HS-5 (cell line): ENCODE measurements at regions not wholly inside any gene's neighbourhood (a gene's known extent, or its start where the extent isn't known, plus 50 kb on each side); places are given as distances from the start of the nearest gene placed in this dataset.
"Not testable (repeated sequence)": the region's sequence is repeated elsewhere in the genome, so short reads cannot be mapped to it uniquely, and the experiment has no call there.

Source experiments
- DNase-seq: peaks from one replicate; pipeline ENCODE4 v3.0.0-alpha.2; 2012; ENCODE audit warnings: low read depth

GRCh38 chrX:113919387-113919786, 664.5 kb upstream of the HTR2C start:
- DNase-seq, result no peak

DNA sequence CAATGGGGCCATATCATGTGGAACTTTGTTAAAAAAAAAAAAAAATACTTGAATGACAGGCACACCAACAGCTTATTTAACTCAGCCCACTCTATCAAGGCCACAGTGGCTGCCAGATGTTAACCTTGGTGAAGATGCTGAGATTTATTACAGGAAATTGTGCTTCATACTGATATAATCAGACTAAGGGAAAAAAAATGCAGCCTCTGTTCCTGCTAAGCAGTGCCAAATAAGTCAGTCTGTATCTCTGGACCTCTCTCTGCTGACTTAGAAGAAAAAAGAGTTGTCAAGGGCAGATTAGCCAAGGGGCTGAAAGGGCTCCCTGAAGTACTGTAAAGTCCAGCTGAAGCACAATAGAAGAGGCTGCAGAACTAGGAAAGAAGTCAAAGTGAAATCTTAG, 677.7 kb upstream of the HTR2C start:
- DNase-seq, result peak; percentile 25

- no peak for DNase-seq
These were observed 691.0 kb upstream of the HTR2C start for GRCh38 chrX:113892891-113893290.

- no peak for DNase-seq
These were observed 691.5 kb upstream of the HTR2C start for GRCh38 chrX:113892401-113892800.

GRCh38 chrX:113873056-113873455, 710.8 kb upstream of the HTR2C start:
- no peak for DNase-seq

GRCh38 chrX:113868711-113869110, 715.2 kb upstream of the HTR2C start:
- no peak for DNase-seq

DNA sequence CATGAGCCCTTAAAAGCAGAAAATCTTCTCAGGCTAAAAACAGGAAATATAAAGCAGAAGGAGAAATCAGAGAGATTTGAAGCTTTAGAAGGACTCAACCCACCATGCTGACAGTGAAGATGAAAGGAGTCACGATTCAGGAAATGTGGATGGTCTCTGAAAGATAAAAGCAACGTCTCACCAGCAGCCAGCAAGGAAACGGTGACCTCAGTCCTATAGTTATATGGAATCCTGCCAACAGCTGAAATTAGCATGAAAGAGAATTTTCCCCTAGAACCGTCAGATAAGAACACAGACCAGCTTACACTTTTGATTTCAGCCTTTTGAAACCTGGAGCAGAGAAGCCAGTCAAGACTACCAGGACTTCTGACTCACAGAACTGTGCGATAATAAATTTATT, 715.7 kb upstream of the HTR2C start:
- no peak for DNase-seq

DNA sequence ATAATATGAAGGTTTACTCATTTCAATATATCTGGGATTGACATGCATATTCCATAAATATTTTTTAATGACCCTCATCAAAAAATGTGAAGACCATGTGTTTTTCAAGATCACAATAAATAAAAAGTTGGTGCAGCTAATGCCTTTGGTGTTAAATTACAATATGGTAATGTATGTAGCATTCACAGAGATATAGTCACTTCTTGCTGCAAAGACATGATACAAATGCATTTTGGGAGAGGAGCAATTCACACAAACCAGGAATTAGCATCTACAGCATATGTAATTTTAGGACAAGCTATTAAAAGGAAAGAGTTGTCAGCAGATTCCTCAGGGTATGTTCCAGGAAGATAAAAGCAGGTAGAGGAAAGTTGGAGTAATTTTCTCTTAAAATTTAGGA, 734.5 kb upstream of the HTR2C start:
- no peak for DNase-seq

DNA sequence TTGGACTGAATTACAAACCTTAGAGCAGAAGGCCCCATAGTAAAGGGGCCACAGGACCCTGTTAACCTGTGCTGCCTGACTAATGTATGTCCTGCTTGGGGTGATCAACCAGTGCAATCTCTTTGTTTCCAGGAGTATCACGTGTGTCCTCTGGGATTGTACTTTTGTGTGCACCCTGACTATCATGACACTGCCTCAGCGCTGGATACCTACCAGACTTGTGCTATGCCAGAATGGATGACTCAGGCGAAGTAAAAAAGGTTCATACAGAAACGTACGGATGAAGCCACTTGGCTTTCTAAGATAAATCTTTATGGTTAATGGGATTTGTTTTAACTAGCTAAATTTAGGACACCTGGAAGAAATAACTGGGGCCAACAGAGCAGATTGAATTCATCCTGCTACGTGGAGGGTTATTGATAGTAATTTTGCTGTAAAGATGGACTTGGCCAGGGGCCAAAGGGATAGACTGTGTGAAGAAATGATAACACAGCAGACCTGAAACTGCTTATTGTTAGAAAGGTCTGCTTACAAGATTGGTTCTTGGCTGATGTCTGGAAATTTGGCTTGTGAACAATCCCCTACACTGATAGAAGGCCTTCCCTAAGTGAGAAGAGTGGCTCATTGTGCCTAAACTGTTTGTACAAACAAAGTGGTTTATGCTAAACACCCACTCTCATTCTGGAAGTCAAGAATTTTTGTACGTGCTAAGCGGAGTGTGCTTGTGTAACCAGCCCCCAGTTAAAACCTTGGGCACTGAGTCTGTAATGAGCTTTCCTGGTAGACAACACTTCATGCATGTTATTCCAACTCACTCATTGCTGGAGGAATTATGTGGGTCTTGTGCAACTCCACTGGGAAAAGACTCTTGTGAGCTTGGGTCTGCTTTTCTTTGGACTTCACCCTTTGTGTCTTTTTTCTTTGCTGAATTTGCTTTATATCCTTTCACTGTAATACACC, 750.5 kb upstream of the HTR2C start:
- DNase-seq, result no peak

DNA sequence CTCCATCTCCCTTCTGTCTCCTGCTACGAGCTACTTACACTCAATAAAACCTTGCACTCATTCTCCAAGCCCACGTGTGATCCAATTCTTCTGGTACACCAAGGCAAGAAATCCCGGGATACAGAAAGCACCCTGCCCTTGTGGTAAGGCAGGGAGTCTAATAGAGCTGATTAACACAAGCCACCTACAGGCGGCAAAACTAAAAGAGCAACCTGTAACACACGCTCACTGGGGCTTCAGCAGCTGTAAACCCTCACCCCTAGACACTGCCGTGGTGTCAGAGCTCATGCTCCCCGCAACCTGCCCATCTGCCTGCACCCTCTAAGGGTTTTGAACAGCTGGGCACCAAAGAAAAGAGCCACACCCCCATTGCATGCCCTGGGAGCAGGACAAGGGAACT, 755.4 kb upstream of the HTR2C start:
- DNase-seq, result no peak

DNA sequence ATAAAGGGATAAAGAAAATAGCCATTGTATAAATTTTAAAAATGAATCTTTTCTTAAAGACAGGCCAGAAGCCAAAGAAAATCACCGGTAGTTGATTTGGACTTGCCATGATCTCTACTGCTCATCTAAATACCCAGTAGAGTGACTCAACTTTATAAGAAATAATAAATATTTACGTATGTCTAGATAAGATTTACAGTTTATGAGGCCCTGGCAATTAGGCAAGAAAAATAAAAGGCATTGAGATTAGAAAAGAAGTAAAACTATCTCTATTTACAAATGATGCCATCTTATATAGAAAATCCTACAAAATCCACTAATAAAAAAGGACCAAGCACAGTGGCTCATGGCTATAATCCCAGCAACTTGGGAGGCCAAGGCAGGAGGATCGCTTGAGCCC, 765.5 kb upstream of the HTR2C start:
- no peak for DNase-seq

GRCh38 chrX:113804819-113805218, 779.1 kb upstream of the HTR2C start:
- DNase-seq, result no peak

GRCh38 chrX:113804291-113804690, 779.6 kb upstream of the HTR2C start:
- no peak for DNase-seq

- DNase-seq, result peak; percentile 38
These were observed 781.0 kb upstream of the HTR2C start for GRCh38 chrX:113802837-113803236.

GRCh38 chrX:113800955-113801354, 782.9 kb upstream of the HTR2C start:
- no peak for DNase-seq

GRCh38 chrX:113793563-113793962, 790.3 kb upstream of the HTR2C start:
- DNase-seq, result no peak

GRCh38 chrX:113790987-113791386, 792.9 kb upstream of the HTR2C start:
- DNase-seq, result no peak

DNA sequence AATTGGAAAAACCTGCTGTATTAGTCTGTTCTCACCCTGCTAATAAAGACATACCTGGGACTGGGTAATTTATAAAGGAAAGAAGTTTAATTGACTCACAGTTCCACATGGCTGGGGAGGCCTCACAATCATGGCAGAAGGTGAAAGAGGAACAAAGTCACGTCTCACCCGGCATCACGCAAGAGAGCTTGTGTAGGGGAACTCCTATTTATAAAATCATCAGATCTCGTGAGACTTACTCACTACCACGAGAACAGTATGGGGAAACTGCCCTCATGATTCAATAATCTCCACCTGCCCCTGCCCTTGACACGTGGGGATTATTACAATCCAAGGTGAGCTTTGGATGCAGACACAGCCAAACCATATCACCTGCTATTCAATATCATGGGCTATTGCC, 799.1 kb upstream of the HTR2C start:
- DNase-seq, result not testable (repeated sequence)

GRCh38 chrX:113770806-113771205, 813.1 kb upstream of the HTR2C start:
- DNase-seq, result no peak

GRCh38 chrX:113770071-113770470, 813.8 kb upstream of the HTR2C start:
- no peak for DNase-seq

- DNase-seq, result no peak
These were observed 824.5 kb upstream of the HTR2C start for GRCh38 chrX:113759422-113759821.

- no peak for DNase-seq
These were observed 836.5 kb upstream of the HTR2C start for GRCh38 chrX:113747274-113747973.

GRCh38 chrX:113743069-113743468, 840.8 kb upstream of the HTR2C start:
- DNase-seq, result no peak
